ENCODE measurements at regions not wholly inside any gene's neighbourhood (a gene's known extent, or its start where the extent isn't known, plus 50 kb on each side); places are given as distances from the start of the nearest gene placed in this dataset.
"Not testable (repeated sequence)": the region's sequence is repeated elsewhere in the genome, so short reads cannot be mapped to it uniquely, and the experiment has no call there.

- ChIA-PET POLR2A (no interaction called here), CTCF (no interaction called here)
- no peak for DNase-seq (ENCODE audit: extremely low spot score)
- TF ChIP-seq FOXM1 (IDR thresholded peaks at IDR 0.05; ENCODE audit: borderline replicate concordance), result no peak
- no peak for TF ChIP-seq HDGF (IDR thresholded peaks at IDR 0.05; ENCODE audit: borderline replicate concordance)
- TF ChIP-seq BHLHE40 (IDR thresholded peaks at IDR 0.05; ENCODE audit: borderline replicate concordance), result no peak
- no peak for TF ChIP-seq FOXK2 (IDR thresholded peaks at IDR 0.05)
- no peak for TF ChIP-seq PKNOX1 (IDR thresholded peaks at IDR 0.05)
- no peak for TF ChIP-seq LEF1 (IDR thresholded peaks at IDR 0.05; ENCODE audit: borderline replicate concordance)
Measured at GRCh38 chr15:87741350-87741749, 515.2 kb downstream of the NTRK3 start.

GRCh38 chr15:87740655-87741344, 515.7 kb downstream of the NTRK3 start:
- CTCF ChIA-PET, result no interaction called here
- no peak for DNase-seq (ENCODE audit: extremely low spot score)
- POLR2A ChIA-PET, result no interaction called here
- TF ChIP-seq CTBP1 (IDR thresholded peaks at IDR 0.05; ENCODE audit: borderline replicate concordance), result no peak
- TF ChIP-seq ZNF384 (IDR thresholded peaks at IDR 0.05), result no peak
- TF ChIP-seq TARDBP (IDR thresholded peaks at IDR 0.05), result no peak
- TF ChIP-seq PKNOX1 (IDR thresholded peaks at IDR 0.05), result no peak
- TF ChIP-seq FOXA1 (IDR thresholded peaks at IDR 0.05), result no peak
- TF ChIP-seq FOXK2 (IDR thresholded peaks at IDR 0.05), result no peak
- TF ChIP-seq HDGF (IDR thresholded peaks at IDR 0.05; ENCODE audit: borderline replicate concordance), result no peak

- POLR2A ChIA-PET, result no interaction called here
- no peak for DNase-seq (ENCODE audit: extremely low spot score)
- CTCF ChIA-PET, result no interaction called here
- TF ChIP-seq PKNOX1 (IDR thresholded peaks at IDR 0.05) (no peak), NFRKB (IDR thresholded peaks at IDR 0.05) (no peak), ELF4 (IDR thresholded peaks at IDR 0.05) (no peak), SP1 (IDR thresholded peaks at IDR 0.05) (no peak), BHLHE40 (IDR thresholded peaks at IDR 0.05; ENCODE audit: borderline replicate concordance) (no peak), FOXK2 (IDR thresholded peaks at IDR 0.05) (no peak), FOXA1 (IDR thresholded peaks at IDR 0.05) (no peak), ZNF384 (IDR thresholded peaks at IDR 0.05) (no peak), LEF1 (IDR thresholded peaks at IDR 0.05; ENCODE audit: borderline replicate concordance) (no peak), ARNT (IDR thresholded peaks at IDR 0.05) (no peak), SUZ12 (IDR thresholded peaks at IDR 0.05) (no peak), HDGF (IDR thresholded peaks at IDR 0.05; ENCODE audit: borderline replicate concordance) (no peak), CTBP1 (IDR thresholded peaks at IDR 0.05; ENCODE audit: borderline replicate concordance) (no peak), FOXM1 (IDR thresholded peaks at IDR 0.05; ENCODE audit: borderline replicate concordance) (no peak), TARDBP (IDR thresholded peaks at IDR 0.05) (no peak), L3MBTL2 (conservative IDR thresholded peaks at IDR 0.05) (no peak)
Measured at GRCh38 chr15:87739866-87740265, 516.7 kb downstream of the NTRK3 start.

GRCh38 chr15:87739081-87739480, 517.5 kb downstream of the NTRK3 start:
- no peak for DNase-seq (ENCODE audit: extremely low spot score)
- ChIA-PET POLR2A (no interaction called here), CTCF (no interaction called here)

GRCh38 chr15:87737460-87737859, 519.1 kb downstream of the NTRK3 start:
- CTCF ChIA-PET, result interaction anchor here (0.7 kb wide), 1 partner anchor 49 kb away, joined by 6 read pairs; no protein-coding TSS in a partner anchor
- DNase-seq (ENCODE audit: extremely low spot score); POLR2A ChIA-PET: not testable (repeated sequence)

More at GRCh38 chr15:87739081-87739480, 517.5 kb downstream of the NTRK3 start:
- no peak for TF ChIP-seq L3MBTL2 (conservative IDR thresholded peaks at IDR 0.05)
- TF ChIP-seq LEF1 (IDR thresholded peaks at IDR 0.05; ENCODE audit: borderline replicate concordance), result no peak
- no peak for TF ChIP-seq BHLHE40 (IDR thresholded peaks at IDR 0.05; ENCODE audit: borderline replicate concordance)
- no peak for TF ChIP-seq FOXK2 (IDR thresholded peaks at IDR 0.05)
- no peak for TF ChIP-seq TARDBP (IDR thresholded peaks at IDR 0.05)
- TF ChIP-seq FOXA1 (IDR thresholded peaks at IDR 0.05), result no peak
- no peak for TF ChIP-seq ZNF384 (IDR thresholded peaks at IDR 0.05)
- TF ChIP-seq ARNT (IDR thresholded peaks at IDR 0.05), result no peak
- TF ChIP-seq HDGF (IDR thresholded peaks at IDR 0.05; ENCODE audit: borderline replicate concordance), result no peak
- TF ChIP-seq NFRKB (IDR thresholded peaks at IDR 0.05), result no peak
- TF ChIP-seq CTBP1 (IDR thresholded peaks at IDR 0.05; ENCODE audit: borderline replicate concordance), result no peak

GRCh38 chr15:87736891-87737389, 519.6 kb downstream of the NTRK3 start:
- ChIA-PET POLR2A (no interaction called here), CTCF (no interaction called here)
- TF ChIP-seq LEF1 (IDR thresholded peaks at IDR 0.05; ENCODE audit: borderline replicate concordance) (no peak), FOXM1 (IDR thresholded peaks at IDR 0.05; ENCODE audit: borderline replicate concordance) (no peak), BHLHE40 (IDR thresholded peaks at IDR 0.05; ENCODE audit: borderline replicate concordance) (no peak), PKNOX1 (IDR thresholded peaks at IDR 0.05) (no peak), SP1 (IDR thresholded peaks at IDR 0.05) (no peak), CTBP1 (IDR thresholded peaks at IDR 0.05; ENCODE audit: borderline replicate concordance) (no peak), HDGF (IDR thresholded peaks at IDR 0.05; ENCODE audit: borderline replicate concordance) (no peak), NFRKB (IDR thresholded peaks at IDR 0.05) (no peak), FOXK2 (IDR thresholded peaks at IDR 0.05) (no peak), L3MBTL2 (conservative IDR thresholded peaks at IDR 0.05) (no peak), ELF4 (IDR thresholded peaks at IDR 0.05) (no peak), TARDBP (IDR thresholded peaks at IDR 0.05) (no peak), ARNT (IDR thresholded peaks at IDR 0.05) (no peak), SUZ12 (IDR thresholded peaks at IDR 0.05) (no peak), FOXA1 (IDR thresholded peaks at IDR 0.05) (no peak), ZNF384 (IDR thresholded peaks at IDR 0.05) (no peak)
- DNase-seq (ENCODE audit: extremely low spot score), result no peak
